GM18870 (cell line): ENCODE measurements at regions not wholly inside any gene's neighbourhood (a gene's known extent, or its start where the extent isn't known, plus 50 kb on each side); places are given as distances from the start of the nearest gene placed in this dataset.

Experiments used
- ATAC-seq: cut with Tn5 transposase; IDR thresholded peaks from one replicate; pipeline ENCODE4 v1.9.1; 2021; ENCODE audit warnings: moderate library complexity; ENCODE audit not compliant: unreplicated experiment

DNA sequence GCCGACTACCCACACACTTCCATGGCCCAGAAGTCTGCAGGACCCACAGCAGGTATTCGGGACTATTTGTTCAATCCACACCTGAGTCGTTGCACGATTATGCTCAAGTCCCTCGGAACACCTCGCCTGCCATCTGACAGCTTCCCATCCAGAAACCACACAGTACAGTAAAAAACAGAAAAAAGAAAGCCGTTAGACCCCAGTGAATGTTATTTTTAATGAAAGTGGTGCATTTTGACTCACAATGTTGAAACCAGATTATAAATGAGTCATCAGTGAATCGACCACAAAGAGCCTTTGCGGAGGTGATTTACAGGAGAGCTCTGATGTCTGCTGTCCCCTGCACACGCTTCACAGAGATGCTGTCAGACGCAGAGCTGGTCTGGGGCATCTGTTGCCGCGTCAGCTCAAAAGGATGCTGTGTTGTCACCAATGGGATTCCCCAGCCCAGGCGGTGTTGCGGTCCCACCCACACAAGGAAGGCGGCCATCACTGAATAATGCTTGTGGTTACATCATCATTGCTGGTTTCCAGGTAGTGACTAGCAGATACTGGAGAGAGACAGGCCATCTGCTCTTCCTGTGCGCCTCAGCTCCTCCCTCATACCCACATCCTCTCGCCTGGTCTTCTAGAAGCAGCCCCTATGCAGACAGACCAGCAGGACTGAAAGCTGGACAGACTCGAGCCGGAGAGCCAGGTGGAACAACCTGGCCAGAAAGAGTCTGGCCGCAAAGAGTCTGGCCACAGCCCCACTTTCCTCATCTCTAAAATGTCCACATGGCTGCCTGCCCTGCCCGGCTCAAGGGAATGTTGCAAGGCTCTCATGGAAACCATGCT lies 116.8 kb downstream of the TOMM20 start:
- peak; percentile 80 for ATAC-seq

DNA sequence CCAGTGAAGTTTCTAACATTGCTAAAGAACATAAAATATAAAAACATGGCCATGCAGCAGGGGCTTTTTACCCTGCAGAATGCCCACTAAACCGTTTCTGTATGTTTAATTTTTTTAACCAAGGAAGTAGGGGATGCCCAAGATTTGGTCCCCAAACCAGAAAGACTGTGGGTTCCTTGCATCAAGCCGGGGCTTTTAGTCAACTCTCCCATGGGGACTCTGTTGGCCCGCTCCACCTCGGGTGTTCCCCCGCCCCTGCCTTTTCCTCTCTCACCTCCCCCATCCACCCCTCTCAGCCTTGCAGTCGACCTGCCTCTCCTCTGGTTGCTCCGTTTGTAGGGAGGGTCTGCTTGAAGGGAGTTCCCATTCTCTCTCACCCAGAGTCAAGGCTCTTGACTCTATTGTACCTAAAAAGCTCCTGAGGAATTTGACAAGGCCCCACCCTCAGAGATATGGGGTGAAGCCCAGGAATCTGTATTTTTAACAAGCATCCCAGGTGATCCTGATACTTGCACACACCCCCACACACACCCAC lies 117.5 kb downstream of the TOMM20 start:
- no peak for ATAC-seq

DNA sequence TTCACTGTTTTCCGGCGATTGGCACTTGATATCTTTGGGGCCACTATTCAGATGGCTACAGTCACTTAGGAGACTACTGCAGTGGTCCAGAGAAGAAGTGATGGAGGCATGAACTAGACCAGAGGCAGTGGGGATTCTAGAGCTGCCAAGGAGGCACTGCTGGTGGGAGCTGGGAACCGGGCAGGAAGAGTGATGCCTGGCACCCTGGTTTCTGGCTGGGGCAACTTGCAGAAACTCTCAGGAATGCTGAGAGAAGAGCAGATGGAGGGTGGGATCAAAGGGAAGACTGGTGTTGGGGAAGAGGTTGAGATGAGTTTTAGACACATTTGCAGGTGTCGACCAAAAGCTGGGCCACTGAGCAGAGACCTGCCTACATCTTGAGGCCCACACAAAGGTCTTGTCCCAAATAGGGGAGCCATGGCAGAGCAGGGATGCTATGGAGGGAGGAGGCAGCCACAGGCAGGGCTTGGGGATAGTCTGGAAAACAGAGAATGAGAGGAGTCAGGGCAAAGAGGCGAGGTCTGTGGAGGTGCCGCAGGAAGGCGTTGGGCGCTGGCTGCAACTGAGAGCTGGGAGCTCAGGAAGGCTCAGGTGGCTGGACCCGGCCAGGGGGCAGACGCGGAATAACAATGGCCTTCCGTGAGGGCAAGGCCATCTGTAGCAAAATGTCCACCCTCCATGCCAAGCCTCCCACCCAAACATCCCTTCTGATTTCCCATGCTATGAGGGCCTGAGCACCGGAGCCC lies 118.9 kb downstream of the TOMM20 start:
- ATAC-seq, result no peak

DNA sequence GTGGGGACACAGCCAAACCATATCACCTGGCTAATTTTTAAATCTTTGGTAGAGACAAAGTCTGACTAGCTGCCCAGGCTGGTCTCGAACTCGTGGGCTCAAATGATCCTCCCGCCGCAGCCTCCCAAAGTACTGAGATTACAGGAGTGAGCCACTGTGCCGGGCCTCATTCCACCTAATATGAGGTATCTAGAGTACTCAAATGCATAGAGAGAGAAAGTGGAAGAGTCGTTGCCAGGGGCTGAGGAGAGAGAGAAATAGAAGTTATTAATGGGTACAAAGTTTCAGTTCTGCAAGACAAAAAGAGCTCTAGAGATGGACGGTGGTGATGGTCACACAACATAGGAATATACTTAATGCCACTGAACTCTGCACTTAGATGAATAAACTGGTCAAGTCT lies 119.6 kb downstream of the TOMM20 start:
- ATAC-seq, result no peak

DNA sequence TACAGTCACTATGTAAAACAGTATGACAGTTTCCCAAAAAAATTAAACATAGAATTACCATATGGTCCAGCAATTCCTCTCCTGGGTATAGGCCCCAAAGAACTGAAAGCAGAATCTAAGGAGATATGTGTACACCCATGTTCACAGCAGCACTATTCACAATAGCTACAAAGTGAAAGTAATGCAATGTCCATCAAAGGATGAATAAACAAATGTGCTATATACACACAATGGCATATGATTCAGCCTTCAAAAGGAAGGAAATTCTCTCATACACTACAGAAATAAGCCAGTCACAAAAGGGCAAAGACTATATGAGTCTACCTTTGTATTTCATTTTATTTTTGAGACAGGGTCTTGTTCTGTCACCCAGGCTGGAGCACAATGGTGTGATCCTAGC lies 120.4 kb downstream of the TOMM20 start:
- no peak for ATAC-seq

DNA sequence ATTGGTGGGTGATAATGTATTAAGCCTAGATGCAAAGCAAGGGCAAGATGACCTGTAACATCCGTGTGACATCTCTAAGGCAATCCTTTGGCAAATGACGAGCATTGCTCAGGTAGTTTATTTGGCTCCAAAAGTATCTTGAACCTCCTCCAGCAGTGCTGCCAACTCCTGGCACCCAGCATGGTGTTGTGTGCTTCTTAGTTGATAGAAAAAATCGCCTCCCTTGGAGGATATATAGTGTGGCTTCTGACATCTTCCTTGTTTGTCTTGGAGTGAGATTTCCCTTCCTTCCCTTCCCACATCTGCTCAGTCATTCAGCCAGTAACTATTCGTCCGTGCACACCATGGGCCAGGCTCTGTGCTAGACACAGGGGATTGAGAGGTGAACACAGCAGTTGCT lies 121.8 kb downstream of the TOMM20 start:
- ATAC-seq, result no peak

DNA sequence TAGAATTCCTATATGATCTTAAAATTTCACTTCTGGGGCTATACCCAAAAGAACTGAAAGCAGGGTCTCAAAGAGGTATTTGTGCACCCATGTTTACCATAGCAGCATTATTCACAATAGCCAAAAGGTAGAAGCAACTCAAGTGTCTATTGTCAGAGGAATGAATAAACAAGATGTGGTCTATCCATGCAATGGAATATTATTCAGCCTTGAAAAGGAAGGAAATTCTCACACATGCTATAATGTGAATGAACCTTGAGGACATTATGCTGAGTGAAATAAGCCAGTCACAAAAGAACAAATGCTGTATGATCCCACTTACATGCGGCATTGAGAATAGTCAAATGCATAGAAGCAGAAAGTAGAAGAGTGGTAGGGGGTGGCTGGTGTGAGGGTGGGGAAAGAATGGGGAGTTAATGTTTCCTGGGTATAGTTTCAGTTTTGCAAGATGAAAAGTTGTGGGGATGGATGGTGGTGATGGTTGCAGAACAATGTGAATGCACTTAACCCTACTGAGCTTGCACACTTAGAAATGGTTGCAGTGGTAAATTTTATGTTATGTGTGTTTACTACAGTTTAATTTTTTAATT lies 122.4 kb downstream of the TOMM20 start:
- no peak for ATAC-seq

DNA sequence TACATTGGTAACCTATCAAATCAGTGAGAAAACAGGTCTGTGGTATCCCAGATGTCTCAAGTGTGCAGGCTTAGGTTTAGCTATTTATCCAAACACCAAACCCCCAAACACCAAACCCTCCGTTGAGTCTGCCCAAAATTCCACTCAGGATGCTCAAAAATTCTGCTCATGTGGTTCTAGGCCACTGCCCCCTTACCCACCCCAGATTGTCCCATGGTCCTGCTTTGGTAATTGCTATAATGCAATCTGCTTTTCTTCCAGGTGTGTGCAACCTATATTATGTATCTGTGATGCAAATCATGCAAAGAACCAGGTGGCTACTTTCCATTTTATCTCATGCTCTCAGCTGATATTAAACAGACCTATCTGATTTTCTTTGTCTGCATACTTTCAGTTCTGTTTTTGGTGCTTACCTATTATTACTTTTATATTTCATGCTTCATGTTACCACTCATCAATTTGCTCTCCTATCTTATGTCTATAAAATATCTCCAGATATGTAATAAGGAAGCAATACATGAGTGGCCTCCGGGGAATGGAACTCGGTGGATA lies 123.7 kb downstream of the TOMM20 start:
- ATAC-seq, result no peak

DNA sequence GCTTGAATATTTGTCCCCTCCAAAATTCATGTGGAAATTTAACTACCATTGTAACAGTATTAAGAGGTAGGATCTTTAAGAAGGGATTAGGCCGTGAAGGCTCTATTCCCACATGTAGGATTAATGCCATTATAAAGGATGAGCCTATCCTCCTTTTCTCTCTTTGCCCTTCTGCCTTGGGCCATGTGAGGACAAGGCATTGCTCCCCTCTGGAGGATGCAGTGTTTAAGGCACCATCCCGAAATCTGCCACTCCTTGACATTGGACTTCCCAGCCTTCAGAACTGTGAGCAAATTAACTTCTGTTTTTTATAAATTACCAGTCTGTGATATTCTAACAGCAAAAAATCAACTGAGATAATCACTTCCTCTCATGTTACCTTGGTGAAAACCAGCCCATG lies 124.4 kb downstream of the TOMM20 start:
- ATAC-seq, result no peak

DNA sequence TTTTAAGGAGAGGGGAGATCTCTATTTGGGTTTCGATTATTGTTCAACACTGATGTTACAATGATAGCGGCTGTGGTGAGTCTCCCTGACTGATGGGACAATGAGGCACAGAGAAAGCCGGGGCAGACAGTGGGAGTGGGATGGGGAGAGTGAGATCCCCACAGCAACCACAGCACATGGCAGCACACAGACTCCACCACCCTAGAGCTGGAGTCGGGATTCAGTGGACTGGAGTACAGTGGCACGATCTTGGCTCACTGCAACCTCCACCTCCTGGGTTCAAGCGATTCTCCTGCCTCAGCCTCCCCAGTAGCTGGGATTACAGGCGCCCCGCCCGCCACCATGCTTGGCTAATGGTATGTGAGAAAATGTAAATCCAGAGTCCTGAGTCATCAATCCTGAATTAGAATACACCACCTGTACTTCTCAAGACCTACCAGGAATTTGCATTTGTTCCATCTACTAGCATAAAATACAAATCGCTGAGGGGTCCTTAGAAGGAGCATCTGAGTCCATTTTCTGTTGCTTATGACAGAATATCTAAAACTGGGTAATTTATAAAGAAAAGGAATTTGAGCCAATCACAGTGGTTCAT lies 125.8 kb downstream of the TOMM20 start:
- no peak for ATAC-seq

DNA sequence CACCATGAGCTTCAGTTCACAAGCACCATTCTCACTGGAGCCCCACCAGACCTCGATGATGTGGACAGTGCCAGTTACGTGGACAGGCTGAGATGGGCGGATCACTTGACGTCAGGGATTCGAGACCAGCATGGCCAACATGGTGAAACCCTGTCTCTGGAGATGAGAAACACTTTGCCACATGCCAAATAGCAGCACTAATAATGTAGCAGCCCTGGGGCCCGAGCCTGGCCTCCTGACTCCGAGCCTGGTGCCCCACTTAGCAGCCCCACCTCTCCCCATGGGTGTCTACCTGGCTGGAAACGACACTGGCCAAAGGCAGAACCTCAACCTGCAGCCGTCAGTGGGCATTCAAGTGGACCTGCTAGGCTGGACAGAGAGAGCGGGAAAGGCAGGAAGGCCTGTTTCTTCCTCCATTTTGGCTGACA lies 129.1 kb downstream of the TOMM20 start:
- no peak for ATAC-seq

DNA sequence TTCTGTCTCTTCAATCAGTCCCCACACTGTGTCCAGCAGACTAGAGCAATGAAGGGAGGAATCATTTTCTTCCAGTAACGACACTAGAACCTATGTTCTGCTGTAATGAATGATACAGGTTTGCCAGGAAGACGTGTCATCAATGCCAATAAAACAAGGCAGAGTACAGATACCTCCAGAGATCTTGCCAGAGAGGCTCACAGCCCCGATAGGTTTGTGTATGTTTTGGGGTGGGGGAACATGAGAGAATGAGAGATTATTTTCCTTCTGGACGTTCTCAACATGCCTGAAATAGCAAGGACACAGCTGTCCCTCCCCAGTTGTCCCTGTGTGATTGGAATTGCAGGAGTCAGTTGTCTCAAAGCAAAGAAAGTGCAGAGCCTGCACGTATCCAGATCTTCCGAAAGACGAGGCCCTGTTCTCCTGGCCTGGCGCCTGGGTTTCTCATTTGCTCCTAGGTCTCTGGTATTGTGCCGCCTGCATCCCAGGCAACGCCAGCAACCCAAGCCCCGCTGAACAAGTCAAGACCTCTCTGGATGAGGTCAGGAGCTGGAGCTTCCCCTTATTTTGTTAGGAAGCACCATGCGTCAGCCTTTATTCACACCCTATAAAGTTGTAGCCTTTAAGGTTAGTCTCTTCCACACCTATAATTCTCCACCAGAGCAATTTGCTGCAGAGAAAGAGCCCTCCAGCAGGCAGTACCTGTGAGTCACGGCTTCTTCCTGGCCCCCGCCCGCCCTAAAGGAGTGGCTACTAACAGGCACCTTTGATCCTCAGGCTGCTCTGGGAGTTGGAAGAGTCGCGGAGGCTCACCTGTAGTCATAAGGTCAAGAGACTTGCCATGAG lies 130.5 kb downstream of the TOMM20 start:
- ATAC-seq, result no peak

DNA sequence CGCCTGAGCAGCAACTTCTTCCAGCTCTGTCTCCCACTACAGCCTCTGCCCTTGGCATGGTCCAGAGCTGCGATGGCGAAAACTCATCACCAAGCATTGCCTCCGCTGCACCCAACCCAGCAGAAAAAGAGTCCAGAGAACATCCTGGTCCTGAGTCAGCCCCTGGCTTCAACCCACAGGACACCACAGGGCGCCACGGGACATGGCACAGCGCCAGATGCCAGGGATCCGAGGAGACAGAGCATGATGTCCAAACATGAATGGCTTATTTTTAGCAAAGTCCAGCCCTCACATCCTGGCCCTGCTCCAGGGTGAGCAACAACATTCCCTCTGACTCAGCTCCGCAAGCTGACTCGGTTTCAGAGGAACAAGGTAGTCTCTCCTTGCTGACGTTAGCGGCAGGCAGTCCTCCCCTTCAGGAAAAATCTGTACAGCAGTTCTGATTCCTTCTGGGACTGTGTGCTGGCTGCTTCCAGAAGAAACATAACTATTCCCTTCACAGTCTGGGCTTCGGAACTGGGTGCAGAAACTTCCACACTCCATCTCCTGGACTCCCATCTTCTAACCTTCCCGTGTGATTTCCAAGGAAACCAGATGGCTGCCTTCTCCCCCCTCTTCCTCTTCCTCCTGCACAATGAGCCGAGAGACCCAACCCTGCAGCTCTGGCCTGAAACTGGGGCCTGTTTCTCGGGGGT lies 131.3 kb downstream of the TOMM20 start:
- ATAC-seq, result no peak

DNA sequence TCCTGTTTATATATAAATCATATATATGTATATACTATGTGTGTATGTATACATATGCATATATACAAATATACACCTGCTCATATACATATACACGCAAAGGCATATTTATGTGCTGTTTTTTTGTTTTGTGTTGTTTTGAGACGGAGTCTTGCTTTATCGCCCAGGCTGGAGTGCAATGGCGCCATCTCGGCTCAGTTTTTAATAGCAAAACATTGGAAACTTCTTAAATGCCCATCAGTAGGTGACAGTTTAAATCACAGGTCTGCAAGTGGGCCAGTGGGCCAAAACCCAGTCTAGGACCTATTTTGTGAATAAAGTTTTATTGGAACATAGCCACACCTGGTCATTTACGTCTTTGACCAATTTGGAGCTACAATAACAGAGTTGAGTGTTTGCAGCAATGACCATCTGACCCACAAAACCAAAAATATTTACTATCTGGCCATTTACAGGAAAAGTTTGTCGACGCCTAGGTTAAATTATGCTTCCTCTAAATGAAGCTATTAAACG lies 132.3 kb downstream of the TOMM20 start:
- no peak for ATAC-seq

DNA sequence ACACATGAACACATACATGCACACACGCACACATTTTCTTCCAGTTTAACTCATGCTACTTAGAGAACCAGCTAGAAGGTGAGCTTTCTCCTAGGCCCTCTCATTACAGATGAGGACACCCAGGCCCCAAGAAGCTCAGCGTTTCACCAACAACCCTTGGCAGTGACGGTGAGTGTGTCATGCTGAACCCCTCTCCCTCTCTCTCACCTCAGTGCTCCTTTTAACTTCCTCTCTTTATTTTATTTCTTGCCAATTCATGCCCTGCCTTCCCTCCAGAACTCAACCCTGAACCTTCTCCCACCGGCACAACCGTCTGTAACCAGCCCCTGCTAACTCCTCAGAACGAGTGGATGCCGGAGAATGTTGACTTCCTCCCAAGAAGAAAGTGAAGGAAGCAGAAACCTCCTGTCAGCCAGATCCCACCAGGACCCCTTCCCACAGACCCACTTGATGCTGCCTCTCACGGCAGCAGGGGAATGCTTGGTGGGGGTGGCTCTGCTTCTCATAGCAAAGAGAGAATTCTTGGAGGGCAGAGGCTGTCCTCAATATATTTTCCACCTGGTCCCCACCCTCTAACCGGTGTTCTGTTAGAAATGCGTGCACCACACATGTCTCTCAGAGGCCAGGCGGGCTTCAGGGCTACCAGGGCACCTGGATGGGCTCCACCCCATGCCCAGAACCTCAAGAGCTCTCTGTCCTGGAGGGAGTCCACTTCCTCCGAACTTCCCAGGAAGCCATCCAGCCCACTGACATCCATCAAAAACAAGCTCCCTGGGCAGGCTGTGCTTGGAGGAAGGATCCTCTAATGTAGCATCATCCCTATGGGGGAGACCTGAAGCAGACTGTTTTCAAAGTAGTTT lies 134.0 kb downstream of the TOMM20 start:
- no peak for ATAC-seq

DNA sequence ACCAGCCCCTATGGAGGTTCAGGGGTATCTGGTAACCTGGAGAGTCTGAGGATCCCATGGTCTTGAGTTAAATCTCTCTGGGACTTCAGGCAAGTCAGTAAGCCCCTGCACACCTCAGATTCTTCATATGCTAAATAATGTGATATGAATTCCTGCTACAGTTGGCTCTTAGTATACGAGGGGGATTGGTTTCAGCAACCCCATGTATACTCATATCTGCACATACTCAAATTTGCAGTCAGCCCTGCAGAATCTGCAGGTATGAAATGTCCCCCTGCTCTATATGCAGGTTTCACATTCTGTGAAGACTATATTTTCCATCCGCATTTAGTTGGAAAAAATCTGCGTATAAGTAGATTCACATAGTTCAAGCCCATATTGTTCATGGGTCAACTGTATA lies 136.6 kb downstream of the TOMM20 start:
- ATAC-seq, result no peak

DNA sequence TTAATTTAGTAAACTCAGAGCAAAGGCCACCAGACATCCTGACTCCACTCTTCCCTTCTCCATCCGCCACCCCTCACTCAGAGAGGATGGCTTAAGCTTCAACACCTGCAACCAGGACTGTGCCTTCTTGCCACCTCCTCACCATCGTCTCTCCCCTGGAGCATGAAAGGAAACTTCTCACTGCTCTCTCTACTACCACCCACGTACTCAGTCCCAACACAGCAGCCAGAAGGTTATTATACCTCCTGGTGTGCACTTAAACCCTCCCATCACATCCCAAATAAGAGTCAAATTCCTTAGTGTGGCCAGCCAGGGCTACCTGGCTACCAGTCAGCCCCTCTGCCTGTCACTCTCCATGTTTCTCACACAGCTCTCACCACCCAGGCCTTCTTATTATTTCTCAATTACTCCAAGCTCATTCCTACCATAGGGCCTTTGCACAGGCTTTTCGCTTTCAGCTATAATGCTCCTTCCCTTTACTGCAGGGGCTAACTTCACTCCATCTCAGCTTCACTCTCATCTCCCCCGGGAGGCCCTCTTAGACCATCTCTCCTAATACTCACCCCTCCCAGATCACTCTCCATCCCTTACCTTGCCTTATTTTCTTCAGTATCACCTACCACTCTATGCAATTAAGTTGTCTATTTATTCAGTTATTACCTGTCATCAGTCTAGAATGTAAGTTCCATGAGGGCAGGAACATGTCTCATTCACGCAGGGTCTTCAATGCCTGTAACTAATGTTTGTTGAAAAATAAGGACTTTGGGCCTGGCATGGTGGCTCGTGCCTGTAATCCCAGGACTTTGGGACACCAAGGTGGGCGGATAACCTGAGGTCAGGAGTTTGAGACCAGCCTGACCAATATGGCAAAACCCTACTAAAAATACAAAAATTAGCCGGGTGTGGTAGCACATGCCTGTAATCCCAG lies 137.5 kb downstream of the TOMM20 start:
- ATAC-seq, result no peak
